ENCODE measurements at regions not wholly inside any gene's neighbourhood (a gene's known extent, or its start where the extent isn't known, plus 50 kb on each side); places are given as distances from the start of the nearest gene placed in this dataset.

DNA sequence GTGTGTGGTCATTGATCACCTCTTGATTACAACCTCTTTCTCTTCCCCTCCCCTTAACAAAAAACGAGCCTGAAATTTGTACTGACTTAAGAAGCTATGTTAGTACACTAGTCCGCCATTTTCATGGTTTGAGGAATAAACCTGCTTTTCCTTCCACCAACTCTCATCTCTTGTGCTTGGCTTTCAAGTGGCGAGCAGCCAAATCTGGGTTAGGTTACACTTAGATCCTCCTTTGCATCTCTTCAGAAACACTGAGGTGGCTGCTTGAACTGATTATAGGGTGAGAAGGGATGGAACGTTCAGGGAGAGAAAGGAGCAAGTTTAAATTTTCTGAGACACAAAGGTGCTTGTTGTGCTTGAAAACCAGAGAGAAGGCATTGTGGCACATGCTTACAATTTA, 2171.4 kb downstream of the LRRC4C start:
- H3K27me3 Mint-ChIP-seq, result no peaks in the 10 kb centered on the region
- H3K9me3 Mint-ChIP-seq, result no peaks in the 10 kb centered on the region
- no peak for DNase-seq (ENCODE audit: extremely low spot score, unreplicated experiment)
- H3K36me3 Mint-ChIP-seq, result no peaks in the 10 kb centered on the region
- TF ChIP-seq, protein P1, sequence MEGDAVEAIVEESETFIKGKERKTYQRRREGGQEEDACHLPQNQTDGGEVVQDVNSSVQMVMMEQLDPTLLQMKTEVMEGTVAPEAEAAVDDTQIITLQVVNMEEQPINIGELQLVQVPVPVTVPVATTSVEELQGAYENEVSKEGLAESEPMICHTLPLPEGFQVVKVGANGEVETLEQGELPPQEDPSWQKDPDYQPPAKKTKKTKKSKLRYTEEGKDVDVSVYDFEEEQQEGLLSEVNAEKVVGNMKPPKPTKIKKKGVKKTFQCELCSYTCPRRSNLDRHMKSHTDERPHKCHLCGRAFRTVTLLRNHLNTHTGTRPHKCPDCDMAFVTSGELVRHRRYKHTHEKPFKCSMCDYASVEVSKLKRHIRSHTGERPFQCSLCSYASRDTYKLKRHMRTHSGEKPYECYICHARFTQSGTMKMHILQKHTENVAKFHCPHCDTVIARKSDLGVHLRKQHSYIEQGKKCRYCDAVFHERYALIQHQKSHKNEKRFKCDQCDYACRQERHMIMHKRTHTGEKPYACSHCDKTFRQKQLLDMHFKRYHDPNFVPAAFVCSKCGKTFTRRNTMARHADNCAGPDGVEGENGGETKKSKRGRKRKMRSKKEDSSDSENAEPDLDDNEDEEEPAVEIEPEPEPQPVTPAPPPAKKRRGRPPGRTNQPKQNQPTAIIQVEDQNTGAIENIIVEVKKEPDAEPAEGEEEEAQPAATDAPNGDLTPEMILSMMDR (conservative IDR thresholded peaks at IDR 0.05), result no peak
- H3K27ac Mint-ChIP-seq, result no peak overlapping the region
- H3K4me3 Mint-ChIP-seq, result no peak overlapping the region
- no peaks in the 10 kb centered on the region for H3K4me1 Mint-ChIP-seq (ENCODE audit: unreplicated experiment)

DNA sequence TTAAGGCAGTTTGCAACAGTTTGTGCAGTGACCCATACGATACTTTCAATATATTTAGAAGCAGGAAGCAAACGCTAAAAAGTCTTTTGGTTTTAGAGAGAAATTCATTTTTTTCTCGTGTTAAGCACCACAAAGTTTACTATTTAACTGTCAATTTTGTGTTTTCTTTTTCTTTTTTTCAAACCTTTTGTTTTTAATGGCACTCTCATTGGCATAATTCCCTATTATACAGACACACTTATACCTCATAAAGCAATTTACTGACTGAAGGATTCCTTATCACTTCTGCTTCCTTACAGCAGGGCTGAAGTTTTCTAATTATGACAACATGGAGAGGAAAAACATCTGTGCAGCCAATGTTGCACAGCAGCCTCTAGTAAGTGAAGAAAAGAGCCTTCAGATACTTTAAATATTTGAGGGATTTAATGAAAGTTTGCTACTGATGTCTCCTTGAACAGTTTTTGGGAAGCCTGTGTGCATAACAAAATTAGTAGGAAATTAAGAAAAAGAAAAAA, 2191.2 kb downstream of the LRRC4C start:
- Mint-ChIP-seq H3K4me3 (no peak overlapping the region), H3K9me3 (no peaks in the 10 kb centered on the region), H3K4me1 (ENCODE audit: unreplicated experiment) (no peaks in the 10 kb centered on the region), H3K27me3 (no peaks in the 10 kb centered on the region), H3K27ac (no peak overlapping the region), H3K36me3 (no peaks in the 10 kb centered on the region)
- TF ChIP-seq, protein P1 (conservative IDR thresholded peaks at IDR 0.05), result no peak
- no peak for DNase-seq (ENCODE audit: extremely low spot score, unreplicated experiment)

DNA sequence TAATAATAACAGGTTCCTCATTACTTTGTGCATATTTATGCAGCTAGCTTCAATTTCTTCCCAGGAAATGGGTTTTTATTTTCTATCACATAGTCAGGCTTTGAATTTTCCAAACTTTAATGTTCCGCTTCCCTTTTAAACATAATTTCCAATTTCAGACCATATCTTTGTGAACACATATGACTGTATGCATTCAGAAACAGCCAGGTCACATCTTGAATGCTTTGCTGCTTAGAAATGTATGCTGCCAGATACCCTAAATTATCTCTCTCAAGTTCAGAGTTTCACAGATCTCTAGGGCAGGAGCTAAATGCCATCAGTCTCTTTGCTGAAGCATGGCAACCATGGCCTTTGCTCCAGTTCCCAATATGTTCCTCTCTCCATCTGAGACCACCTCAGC, 2203.8 kb downstream of the LRRC4C start:
- DNase-seq (ENCODE audit: extremely low spot score, unreplicated experiment), result no peak
- TF ChIP-seq, protein P1 (conservative IDR thresholded peaks at IDR 0.05), result no peak
- Mint-ChIP-seq H3K36me3 (no peaks in the 10 kb centered on the region), H3K9me3 (peaks cover 16% of the 10 kb centered on the region), H3K4me3 (no peak overlapping the region), H3K27me3 (no peaks in the 10 kb centered on the region), H3K4me1 (ENCODE audit: unreplicated experiment) (no peaks in the 10 kb centered on the region), H3K27ac (no peak overlapping the region)

DNA sequence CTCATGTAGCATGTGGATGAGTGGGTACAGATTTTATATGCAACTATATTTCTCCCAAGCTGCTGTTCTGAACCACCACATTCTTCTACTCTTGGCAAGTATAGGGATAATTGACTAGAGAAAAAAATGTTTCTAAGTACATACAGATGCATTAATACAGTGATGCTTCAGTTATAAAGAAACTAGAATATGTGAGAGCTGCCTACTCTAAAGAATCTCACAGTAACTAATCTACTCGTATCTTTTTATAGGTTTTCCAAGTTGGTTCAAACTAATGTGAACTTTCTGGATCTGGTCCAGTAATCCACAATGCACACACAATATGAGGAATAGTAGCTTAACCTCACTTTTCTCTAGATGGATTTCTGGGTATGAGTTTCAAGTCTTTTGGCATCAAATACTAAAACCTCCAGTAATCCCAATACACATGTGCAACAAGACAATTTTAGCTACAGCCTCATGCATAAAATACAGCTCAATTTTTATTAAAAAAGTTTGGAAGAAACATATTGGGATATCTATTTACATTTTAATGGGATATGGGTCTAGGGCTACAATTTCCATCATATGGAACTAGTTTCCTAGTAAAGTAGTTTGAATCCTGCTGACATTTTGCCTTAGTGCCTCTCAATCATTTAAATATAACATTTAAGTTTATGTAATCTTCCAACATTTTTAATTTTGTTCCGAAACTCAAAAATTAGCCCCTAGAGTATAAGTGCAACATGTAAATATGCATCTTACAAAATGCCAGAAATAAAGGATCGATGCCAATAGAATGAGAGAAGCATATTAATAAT, 2209.7 kb downstream of the LRRC4C start:
- Mint-ChIP-seq H3K36me3 (no peaks in the 10 kb centered on the region), H3K4me3 (no peak overlapping the region), H3K4me1 (ENCODE audit: unreplicated experiment) (peaks cover 3% of the 10 kb centered on the region), H3K27ac (no peak overlapping the region), H3K27me3 (no peaks in the 10 kb centered on the region), H3K9me3 (peaks cover 11% of the 10 kb centered on the region)
- no peak for DNase-seq (ENCODE audit: extremely low spot score, unreplicated experiment)
- TF ChIP-seq, protein P1 (conservative IDR thresholded peaks at IDR 0.05), result no peak

DNA sequence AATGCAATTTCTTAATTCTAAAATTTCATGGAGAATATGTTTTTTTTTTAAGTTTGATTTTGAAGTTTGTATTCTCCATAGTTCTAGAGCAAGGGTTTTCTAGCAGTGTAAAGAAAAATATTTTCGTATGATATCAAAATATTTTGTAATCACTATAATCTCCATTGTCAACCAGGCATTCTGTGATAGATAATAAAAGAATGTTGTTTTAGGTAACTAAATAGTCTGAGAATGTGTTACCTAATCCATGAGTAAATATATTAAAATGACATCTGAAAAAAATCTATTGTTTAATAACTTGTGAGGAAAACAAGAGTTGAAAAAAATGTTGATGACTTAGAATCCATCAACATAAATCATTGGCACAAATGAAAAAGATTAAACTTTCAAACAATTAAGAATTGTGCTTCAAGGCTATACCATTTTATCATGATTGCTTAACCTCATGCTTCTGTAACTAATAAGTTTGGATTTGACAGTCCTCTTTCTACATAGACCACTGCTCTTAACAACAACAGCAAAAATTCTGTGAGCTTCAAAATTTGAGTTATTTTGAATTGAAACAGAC, 2211.8 kb downstream of the LRRC4C start:
- Mint-ChIP-seq H3K4me1 (ENCODE audit: unreplicated experiment) (peaks cover 4% of the 10 kb centered on the region), H3K36me3 (no peaks in the 10 kb centered on the region), H3K27ac (no peak overlapping the region), H3K27me3 (no peaks in the 10 kb centered on the region), H3K4me3 (no peak overlapping the region), H3K9me3 (peaks cover 6% of the 10 kb centered on the region)
- DNase-seq (ENCODE audit: extremely low spot score, unreplicated experiment), result no peak
- TF ChIP-seq, protein P1 (conservative IDR thresholded peaks at IDR 0.05), result no peak
